Retinal pigment epithelial cell (primary cell): ENCODE measurements at regions not wholly inside any gene's neighbourhood (a gene's known extent, or its start where the extent isn't known, plus 50 kb on each side); places are given as distances from the start of the nearest gene placed in this dataset.
"Not testable (repeated sequence)": the region's sequence is repeated elsewhere in the genome, so short reads cannot be mapped to it uniquely, and the experiment has no call there.

ENCODE experiments used
- DNase-seq: peaks from one replicate; pipeline ENCODE4 v3.0.0-alpha.2; 2010; ENCODE audit warnings: low read depth
- H3K4me3 ChIP-seq: 2 replicates; pipeline ENCODE4 v1.5.1; 2011; ENCODE audit warnings: mild to moderate bottlenecking, low read length, control low read depth, moderate library complexity
- CTCF ChIP-seq: conservative IDR thresholded peaks from 2 replicates; pipeline ENCODE4 v1.5.1; 2011; ENCODE audit warnings: low read depth, low read length, control low read depth, inconsistent platforms

DNA sequence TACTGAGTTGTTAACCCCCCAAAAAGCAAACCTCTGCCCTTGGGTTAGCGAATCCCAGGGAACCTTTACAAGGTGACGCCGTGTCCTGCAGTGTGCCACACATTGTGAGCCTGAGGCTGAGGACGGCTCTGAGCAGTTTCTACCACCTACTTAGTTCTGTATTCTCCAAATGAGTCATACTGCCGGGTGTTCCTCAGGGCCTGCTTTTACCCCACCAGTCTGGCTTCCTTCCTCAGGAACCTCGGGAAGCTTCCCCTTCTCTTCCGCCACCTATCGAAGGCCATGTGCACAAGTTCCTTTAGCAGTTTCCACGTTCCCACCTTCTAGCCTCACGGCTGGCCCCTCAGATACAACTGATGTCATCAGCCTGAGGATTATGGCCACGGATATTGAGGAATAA lies 384.0 kb upstream of the TPM1 start:
- no peak for TF ChIP-seq CTCF
- no peak for DNase-seq
- H3K4me3 ChIP-seq, result no peak overlapping the region

DNA sequence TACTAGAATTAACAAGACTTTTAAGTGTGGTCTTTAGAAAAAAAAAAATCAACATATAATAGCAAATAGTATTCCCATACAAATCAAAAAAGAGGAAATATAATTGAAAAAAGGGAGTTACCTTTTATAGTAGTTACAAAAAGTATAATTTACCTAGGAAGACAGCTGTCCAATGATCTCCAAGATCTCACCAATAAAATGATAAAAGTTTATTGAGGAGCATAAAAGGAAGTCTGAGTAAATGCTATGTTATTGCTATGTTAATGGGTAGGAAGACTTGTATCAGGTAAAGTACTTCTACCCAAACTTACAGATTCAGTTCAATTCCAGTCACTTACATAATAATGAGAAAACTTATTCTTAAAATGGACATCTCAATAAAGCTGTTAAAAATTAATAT lies 379.0 kb upstream of the TPM1 start:
- no peak overlapping the region for H3K4me3 ChIP-seq
- TF ChIP-seq CTCF, result no peak
- no peak for DNase-seq

DNA sequence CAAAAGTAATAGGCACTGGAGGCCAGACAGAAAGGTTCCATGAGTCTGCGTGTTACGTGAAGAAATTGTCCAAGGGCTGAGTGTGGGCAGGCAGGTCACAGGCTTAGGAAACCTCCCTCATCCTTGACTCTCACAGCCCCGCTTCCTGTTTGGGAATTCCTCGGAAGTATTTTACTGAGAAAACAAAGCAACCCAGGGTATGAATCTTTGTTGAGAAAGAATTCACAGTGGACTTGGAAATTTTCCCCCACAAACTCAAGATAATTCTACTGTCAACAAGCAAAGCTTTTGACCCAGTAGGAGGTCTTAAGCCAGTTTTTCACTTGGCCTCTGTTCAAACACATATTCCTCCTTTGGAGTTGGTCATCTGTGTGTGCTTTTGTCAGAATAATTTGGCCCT lies 377.1 kb upstream of the TPM1 start:
- no peak overlapping the region for H3K4me3 ChIP-seq
- no peak for TF ChIP-seq CTCF
- DNase-seq, result no peak

DNA sequence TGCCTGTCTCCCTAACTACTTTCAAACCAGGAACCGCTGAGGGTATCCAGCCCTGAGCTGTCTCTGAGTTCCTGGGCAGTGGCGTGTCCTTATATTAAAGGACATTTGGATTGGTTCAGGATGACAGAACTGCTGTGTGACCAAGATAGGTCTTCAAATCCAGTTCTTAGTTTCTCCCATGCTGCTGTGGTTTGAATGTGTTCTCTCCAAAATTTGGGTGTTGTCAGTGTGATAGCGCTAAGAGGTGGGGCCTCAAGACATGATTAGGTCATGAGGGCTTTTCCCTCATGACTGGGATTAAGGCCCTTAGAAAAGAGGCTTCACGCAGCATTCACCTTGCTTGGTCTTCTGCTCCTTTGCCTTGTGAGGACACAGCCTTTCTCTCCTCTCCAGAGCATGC lies 376.5 kb upstream of the TPM1 start:
- TF ChIP-seq CTCF, result no peak
- no peak overlapping the region for H3K4me3 ChIP-seq
- no peak for DNase-seq

- TF ChIP-seq CTCF, result no peak
- H3K4me3 ChIP-seq, result no peak overlapping the region
- no peak for DNase-seq
Measured at GRCh38 chr15:62672268-62672667, 370.3 kb upstream of the TPM1 start.

DNA sequence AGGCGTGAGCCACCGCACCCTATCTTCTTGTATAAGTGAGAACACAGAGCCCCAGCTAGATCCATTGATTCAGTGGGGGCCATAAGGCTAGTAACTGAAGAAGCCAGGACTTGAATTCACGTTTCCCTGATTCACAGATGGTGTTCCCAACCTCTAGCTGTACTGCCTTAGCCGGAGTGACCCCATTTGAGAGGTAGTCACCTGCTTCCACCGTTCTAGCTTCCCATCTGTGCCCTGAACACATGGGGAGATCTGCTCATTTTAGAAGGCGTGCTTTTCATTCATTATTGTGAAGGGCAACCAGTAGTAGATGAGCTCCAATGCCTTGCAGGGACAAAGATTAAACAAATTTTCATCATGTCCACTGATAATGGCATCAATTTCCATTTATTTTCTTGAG lies 365.7 kb upstream of the TPM1 start:
- TF ChIP-seq CTCF, result no peak
- H3K4me3 ChIP-seq, result no peak overlapping the region
- no peak for DNase-seq

DNA sequence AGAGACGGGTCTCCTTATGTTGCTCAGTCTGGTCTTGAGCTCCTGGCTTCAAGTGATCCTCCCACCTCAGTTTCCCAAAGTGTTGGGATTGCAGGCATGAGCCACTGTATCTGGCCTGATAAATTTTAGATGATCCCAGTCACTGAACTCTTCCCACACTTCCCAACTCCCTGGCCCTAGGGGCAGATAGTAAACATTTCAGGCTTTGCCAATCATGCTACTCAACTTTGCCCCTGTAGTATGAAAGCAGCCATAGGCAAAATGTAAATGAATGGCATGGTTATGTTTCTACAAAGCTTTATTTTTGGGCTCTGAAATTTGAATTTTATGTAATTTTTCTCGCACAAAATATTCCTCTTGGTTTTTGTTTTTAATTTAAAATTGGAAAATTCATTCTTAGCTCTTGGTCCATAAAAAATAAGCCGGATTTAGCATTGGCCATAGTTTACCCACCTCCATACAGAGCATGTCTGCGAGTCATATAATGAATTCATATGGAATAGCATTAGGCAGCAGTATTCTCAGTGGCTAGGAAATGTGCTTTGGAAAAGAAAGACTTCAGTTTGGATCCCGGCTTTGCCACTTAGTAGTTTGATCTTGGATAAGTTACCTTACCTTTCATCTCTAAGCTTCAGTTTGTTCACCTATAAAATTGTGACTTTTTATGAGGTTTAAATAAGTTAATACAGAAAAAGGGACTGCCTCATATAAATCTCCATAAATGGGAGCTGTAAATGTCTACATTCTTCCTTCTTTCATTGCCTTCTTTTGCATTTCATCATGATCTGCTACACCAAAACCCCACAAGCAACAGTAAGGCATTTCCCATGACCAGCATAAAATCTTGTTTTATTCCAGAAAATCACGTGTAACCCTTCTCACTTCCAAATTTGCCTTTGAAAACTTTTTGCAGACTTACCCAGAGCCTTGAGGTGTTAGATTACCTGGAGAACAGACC lies 360.3 kb upstream of the TPM1 start:
- no peak for DNase-seq
- no peak for TF ChIP-seq CTCF
- H3K4me3 ChIP-seq, result no peak overlapping the region

- not testable (repeated sequence) for DNase-seq, H3K4me3 ChIP-seq
Measured at GRCh38 chr15:62683192-62683591, 359.4 kb upstream of the TPM1 start.
